PC-9 (cell line): ENCODE measurements at regions not wholly inside any gene's neighbourhood (a gene's known extent, or its start where the extent isn't known, plus 50 kb on each side); places are given as distances from the start of the nearest gene placed in this dataset.

ENCODE experiments used
- CTCF ChIP-seq: fragments of 200-600 bp; sonication (generic); conservative IDR thresholded peaks from 2 replicates; pipeline ENCODE4 v1.6.1; 2017; ENCODE audit warnings: mixed run types, antibody characterized with exemption, mild to moderate bottlenecking, moderate library complexity
- EZH2 ChIP-seq: fragments of 200-600 bp; sonication (generic); IDR thresholded peaks from 2 replicates; pipeline ENCODE4 v1.8.0; 2017; ENCODE audit warnings: antibody characterized with exemption, low read depth

- TF ChIP-seq EZH2 (no peak), CTCF (no peak)
Observed at GRCh38 chr12:47350062-47350408, 270.3 kb upstream of the AMIGO2 start.
